Activated gamma-delta T cell (primary cell): ENCODE measurements at regions not wholly inside any gene's neighbourhood (a gene's known extent, or its start where the extent isn't known, plus 50 kb on each side); places are given as distances from the start of the nearest gene placed in this dataset.
"Not testable (repeated sequence)": the region's sequence is repeated elsewhere in the genome, so short reads cannot be mapped to it uniquely, and the experiment has no call there.

Source experiments
- DNase-seq: peaks from one replicate; lab custom pipeline; 2025; lab: John Stamatoyannopoulos, UW

- no peak for DNase-seq
Measured at GRCh38 chr10:128577958-128578750, 451.9 kb upstream of the MKI67 start.

DNA sequence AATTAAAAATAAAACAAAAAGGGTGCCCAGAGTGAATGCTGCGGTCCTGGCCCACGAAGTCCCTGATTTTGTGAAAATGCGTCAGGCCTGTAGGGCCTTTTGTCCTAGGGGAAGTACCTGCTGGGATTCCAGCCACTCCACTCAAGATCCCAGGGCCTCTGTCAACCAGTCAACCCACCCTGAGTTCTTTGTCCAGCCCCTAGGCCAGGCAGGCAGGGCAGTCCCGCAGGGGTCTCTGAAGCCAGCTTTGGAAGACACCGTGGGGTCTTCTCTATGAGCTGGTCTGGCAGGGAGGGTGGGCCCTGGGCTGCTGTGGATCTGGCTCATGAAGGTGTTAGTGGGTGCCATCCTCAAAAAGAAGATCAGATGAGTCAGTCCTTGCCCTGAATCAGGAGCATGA, 452.5 kb upstream of the MKI67 start:
- no peak for DNase-seq

- DNase-seq = no peak
Measured at GRCh38 chr10:128579280-128579865, 453.1 kb upstream of the MKI67 start.

DNA sequence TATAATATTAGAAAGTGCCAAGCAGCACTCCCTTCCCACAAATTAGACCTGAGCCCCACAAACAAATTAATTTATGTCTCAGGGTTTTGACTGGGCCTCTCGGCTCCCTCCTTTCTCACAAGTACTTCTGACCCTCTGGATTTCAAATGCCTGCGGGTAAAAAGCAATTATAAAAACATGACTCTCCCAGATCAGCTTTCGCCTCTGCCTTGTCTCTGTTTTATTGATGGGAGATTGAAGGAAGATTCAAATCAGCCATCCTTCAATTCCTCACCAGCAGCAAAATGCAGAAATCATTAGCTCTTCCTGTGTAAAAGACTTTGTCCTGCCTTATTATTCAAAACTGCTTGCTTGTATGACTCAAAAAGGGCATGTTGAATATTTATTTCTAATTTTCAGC, 453.7 kb upstream of the MKI67 start:
- DNase-seq = no peak

GRCh38 chr10:128583125-128583524, 456.9 kb upstream of the MKI67 start:
- DNase-seq = not testable (repeated sequence)

- not testable (repeated sequence) for DNase-seq
Measured at GRCh38 chr10:128586599-128586998, 460.4 kb upstream of the MKI67 start.

DNA sequence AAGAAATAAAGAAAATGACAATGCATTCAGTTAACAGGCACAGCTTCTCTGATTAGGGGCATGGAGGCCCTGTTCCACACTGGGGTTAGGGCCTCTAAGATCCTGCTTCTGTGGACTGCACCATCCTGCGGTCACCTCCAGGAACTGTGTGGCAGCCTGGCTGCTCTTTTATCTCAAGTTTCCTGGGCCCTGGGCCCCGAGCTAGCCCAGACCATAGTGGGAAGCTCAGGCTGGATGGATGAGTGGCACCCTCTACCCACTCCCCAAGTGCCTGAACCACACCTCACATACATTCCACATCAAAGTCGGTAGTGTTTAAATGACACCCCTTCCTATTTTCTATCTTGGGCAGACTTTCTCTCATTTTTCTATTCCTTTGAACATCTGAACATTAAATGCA, 461.5 kb upstream of the MKI67 start:
- DNase-seq = no peak

GRCh38 chr10:128588402-128588801, 462.2 kb upstream of the MKI67 start:
- DNase-seq = no peak

DNA sequence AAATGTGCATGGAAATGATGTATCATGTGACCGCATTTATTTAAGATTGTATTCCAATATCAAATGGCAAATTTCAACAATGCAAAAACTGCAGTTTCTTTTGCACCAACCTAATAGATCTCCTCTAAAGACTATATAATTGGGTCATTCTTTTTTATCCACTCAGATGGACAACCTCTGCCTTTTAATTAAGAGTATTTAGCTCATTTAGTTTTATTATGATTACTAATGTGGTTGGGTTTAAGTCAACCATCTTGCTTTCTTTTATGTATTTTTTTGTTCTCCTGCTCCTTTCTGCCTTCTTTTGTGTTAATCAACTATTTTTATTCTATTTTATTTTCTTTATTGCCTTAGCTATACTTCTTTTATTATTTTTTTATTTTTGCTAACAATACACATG, 468.5 kb upstream of the MKI67 start:
- no peak for DNase-seq

GRCh38 chr10:128596906-128597305, 470.7 kb upstream of the MKI67 start:
- no peak for DNase-seq

DNA sequence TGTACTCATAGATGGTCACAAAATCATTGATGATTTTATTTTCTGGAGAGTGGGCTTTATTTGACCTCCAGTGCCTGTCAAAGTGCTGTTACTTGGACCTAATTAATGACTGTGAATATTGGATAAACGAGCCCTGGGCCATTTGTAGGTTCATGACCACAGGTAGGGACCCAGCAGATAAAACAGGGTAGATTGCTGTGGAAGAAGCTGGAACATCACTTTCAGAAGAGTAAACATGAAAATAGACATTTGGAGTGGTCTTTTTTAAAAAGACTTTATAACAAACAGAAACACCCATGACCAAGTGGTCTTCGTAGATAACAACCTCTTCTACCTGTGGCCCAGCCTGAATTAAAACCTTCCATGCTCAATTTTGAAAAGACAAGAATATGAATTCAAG, 472.8 kb upstream of the MKI67 start:
- DNase-seq = no peak

DNA sequence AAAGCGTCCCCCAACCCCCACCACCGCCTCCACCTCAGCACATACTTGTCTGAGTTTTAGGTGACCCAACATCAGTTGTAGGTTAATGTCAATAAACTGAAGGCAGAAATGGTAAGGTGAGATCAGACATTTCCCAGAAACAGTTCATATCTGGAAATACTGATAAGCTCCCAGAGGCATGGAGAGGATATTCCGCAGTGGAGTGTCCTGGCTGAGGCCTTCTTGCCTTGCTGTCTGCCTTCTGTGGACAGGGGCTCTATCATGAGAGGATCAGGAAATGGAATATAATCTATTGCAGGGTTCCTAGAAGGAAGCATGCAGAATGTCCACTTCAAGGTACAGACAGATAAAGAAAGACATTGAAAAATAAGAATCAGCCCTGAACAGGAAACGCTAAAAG, 473.3 kb upstream of the MKI67 start:
- no peak for DNase-seq

- DNase-seq = no peak
Measured at GRCh38 chr10:128602183-128602582, 476.0 kb upstream of the MKI67 start.

GRCh38 chr10:128604025-128604424, 477.8 kb upstream of the MKI67 start:
- no peak for DNase-seq

- DNase-seq = no peak
Measured at GRCh38 chr10:128605180-128605579, 479.0 kb upstream of the MKI67 start.

DNA sequence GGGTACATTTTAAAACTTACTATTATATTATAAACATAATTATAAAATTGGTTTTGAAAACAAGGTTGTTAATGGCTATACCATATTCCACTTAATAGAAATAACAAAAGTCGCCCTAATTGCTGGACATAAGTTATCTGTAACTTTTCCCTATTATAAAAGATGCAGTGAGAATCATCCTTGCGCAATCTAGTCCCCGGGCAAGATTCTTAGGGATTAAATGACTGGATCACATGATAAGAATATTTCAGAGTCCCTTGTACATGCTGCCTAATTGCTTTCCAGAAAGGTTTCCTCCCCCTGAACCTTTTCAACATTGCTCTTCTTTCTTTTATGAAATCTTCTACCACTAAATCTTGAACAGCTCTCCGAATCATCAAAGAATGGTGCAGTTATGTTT, 479.8 kb upstream of the MKI67 start:
- DNase-seq = no peak

- DNase-seq = no peak
Measured at GRCh38 chr10:128608791-128609190, 482.6 kb upstream of the MKI67 start.

- DNase-seq = no peak
Measured at GRCh38 chr10:128609460-128609859, 483.2 kb upstream of the MKI67 start.

DNA sequence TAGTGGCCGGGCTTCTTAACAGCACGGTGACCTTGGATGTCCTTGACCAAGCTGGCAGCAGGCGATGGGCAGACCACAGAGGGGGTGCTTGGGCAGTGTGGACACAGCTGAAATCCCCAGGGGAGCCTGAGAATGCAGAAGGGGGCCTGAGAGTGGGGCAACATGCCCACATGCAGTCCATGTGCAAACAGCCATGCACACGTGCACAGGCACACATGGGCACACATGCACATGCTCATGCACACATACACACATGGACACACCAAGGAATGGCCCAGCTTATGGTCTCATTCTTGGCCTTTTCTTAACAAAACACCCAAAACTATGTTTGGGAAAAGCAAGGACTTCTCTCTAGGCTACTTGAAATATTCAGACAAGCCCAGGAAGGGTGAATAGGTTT, 483.9 kb upstream of the MKI67 start:
- no peak for DNase-seq

- DNase-seq = no peak
Measured at GRCh38 chr10:128612195-128612594, 486.0 kb upstream of the MKI67 start.

- no peak for DNase-seq
Measured at GRCh38 chr10:128612631-128613030, 486.4 kb upstream of the MKI67 start.

DNA sequence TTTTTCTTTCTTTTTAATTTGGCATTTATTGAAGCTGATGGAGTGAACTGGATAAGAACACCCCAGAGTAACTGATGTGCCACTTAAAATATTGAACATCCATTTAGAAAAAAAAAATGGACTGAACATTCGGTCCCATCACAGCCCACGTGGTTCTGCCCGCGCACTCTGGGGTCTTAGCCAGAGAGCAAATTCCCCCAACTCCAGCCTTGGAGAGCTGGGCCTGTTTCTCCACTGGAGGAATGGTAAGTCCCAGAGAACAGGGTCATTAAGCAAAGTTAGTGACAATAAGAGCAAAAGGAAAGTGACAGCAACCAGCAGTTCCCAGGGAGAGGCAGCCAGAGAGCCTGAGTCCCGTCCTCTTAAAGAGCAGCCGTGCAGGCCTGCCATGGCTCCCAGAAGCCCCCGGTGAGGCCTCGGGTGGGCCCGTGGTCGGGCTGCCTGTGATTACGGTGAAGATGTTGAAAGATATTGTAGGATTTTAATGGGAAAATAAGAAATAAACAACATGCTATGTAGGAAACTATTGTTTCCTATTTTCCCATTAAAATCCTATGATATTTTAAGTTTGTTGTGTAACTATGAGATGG, 487.9 kb upstream of the MKI67 start:
- no peak for DNase-seq

- DNase-seq = no peak
Measured at GRCh38 chr10:128614802-128615553, 488.8 kb upstream of the MKI67 start.
